SKM-1 (cell line): ENCODE measurements at regions not wholly inside any gene's neighbourhood (a gene's known extent, or its start where the extent isn't known, plus 50 kb on each side); places are given as distances from the start of the nearest gene placed in this dataset.
"Not testable (repeated sequence)": the region's sequence is repeated elsewhere in the genome, so short reads cannot be mapped to it uniquely, and the experiment has no call there.

Experiments used
- DNase-seq: peaks from one replicate; lab custom pipeline; 2025; ENCODE audit not compliant: unreplicated experiment; lab: John Stamatoyannopoulos, UW

DNA sequence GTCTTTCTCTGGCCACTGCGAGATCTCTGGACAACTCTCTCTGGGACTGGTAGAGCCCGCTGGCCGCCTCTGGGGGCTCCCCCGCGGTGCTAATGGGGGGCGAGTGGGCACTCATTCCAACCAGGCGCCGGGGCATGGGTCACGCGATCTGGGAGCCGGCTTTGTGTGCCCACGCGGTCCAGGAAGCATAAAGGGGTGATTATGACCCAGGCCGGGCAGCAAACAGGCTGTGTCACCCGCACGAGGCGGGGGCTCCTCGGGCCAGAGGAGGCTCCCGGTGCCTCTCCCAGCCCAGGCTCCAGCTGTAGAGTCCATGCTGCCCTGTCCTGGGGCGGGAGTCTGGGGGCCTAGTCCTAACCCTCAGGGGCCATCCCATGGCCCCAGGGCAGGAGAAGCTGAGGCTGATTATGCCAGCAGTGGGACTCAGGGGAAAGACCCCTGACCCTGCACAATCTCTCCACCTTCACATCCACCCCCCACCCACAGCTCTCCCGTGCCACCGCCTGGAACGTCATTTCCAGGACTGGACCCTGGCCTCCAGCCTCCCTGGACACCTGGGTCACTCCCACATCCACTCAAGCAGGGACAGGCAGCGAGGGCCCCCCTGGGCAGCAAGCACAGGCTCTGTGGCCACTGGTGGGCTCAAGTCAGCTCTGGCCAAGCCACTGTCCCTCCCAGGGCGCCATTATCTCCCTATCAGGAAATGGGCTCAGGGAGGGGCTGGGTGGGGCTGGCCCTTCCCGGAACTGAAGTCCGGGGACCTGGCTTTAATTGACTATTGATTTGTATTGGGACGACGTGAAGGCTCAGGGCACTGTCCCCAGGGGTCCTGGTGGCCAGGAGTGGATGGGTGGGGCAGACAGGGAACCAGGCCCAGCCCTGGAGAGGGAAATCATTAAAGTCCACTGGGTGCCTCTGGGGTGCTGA is 50.0 kb downstream of the PTPRS start:
- DNase-seq = no peak

DNA sequence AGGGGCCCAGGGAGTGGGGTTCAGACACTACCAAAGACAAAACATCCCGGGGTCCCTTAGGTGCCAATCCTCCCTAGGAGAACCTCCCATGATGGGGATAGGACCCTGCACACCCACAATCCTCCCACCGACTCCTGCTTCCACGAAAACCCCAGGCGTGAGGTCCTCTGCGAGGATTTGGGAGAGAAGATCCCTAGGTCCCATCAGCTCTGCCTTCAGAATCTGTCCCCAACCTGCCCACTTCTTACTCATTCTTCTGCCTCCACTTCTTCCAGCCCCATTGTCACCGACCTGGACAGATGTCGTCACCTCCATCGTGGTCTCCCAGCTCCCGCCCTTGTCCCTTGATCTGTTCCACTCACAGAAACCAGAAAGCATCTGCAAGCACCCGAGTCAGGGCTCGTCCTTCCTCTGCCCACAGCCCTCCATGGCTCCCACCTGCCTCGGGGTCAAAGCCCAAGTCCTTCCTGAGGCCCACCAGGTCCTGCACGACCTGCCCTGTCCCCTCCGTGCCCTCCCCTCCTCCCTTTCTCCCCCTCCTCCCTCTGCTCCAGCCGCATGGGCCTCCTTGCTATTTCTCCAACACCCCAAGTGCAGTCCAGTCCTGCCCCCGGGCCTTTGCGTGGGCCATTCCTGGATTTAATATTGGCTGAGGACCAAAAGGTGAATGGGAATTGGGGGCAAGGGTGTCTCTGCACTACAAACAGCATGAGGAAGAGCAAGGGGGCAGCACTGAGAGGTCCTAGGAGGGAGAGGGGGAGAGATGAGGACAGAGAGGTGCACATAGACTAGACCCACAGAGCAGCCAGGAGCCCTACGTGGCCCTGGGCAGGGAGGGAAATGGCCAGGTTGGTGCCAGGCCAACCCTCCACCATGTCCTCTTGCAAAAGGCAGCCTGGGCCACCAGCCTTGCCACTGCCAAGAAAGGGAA is 51.3 kb downstream of the PTPRS start:
- no peak for DNase-seq

DNA sequence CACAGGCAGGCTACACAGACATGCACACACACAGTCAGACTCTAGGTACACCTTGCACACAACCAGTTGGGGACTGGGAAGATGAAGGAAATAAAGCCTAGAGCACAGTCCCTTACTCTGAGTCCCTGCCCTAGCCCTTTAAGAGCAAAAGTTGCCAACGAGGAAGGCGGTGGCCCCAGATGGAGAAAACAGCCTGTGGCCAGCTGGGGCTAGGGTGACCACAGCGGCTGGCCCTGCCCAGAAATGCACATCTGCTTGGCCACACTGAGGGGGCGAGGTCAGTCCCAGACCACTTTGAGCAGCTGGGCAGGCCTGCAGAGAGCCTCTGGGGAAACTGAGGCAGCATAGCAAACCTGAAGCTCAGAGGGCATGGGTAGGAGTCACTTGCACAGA is 52.3 kb downstream of the PTPRS start:
- no peak for DNase-seq

DNA sequence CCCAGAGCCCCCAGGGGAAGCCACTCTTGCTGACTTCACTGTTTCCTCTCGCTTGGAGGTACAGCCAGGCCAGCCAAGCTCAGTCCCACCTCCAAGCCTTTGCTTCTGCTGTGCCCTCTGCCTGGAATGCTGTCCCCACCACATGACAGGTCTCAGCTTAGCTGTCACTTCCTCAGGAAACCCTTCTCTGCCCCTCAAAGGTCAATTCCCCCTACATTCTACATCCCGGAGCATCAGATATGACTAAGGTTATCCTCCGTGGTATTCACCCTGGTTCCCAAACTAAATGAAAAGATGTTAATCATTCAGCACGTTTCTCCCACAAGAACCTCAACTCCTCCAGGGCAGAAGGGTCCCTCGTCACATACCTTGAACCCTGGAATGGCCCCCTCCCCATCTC is 53.5 kb downstream of the PTPRS start:
- no peak for DNase-seq

DNA sequence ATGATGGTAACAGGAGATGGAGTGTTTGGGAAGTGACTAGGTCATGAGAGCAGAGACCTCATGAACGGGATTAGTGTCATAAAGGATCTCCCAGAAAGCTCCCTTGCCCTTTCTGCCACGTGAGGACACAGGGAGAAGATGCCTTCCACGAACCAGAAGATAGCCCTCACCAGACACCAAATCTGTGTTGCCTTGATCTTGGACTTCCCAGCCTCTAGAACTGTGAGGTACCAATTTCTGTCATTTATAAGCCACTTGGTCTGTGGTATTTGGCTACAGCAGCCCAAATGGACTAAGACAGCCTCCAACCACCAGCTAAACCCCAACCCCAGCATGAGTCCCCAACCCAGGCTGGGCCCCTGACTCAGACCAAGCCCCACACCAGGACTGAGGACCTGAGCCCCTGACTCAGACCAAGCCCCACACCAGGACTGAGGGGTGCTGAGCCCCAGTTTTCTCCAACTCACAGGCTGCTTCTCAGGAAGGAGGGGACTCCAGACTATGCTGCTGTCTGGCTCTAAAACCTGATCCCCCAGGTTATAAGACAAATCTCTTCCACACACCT is 54.1 kb downstream of the PTPRS start:
- no peak for DNase-seq

DNA sequence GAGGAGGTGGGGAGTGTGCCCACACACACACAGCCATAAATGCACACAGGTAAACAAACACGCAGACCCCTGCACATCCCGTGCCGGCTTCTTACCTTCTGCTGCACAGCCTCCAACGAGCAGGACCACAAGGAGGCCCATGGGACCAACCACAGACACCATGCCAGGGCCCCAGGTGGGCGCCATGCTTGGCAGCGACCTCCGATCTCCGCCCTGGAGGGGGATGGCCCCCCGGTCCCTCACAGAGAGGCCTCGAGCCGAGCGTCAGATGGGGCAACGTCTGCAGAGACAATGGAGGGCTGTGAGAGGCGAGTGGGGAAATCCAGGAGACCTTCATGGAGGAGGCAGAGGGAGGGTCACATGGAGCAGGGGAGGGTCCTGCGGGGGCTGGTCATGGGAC is 54.7 kb downstream of the PTPRS start:
- no peak for DNase-seq

DNA sequence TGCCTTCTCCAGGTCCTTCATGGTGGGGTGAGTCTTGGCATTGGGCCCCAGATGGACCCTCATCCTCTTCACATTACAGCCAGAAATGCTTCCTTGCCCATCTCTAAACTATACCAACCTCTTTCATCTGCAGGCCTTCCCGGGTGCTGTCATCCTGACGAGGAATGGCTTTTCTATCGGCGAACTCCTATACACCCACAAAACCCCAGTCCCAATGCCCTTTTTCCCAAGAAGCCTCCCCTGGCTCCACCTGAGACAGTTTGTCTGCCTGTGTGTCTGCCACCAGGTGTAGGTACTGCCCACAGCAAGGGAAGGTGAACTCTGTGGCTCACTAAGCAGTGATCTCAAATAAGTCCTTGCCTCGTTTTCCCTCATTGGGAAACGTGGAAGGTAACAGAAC is 55.3 kb downstream of the PTPRS start:
- DNase-seq = no peak

DNA sequence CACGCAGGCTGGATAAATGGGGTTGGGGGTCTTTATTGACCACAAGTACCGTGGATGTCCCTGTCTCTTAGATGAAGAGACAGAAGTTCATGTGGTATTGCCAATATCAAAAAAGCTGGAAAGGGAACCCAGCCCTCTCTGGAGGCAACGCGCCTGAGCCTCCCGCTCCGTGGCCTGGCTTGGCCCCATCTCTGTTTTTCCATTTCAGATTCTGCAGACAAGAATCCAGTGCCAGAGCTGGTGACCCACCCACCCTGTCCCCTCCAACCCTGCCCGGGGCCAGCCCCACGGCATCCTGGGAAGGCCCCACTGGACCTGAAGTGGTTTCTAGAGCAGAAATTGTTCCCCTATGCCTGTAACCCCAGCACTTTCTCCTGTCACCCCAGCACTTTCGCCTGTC is 57.7 kb downstream of the PTPRS start:
- DNase-seq = no peak

DNA sequence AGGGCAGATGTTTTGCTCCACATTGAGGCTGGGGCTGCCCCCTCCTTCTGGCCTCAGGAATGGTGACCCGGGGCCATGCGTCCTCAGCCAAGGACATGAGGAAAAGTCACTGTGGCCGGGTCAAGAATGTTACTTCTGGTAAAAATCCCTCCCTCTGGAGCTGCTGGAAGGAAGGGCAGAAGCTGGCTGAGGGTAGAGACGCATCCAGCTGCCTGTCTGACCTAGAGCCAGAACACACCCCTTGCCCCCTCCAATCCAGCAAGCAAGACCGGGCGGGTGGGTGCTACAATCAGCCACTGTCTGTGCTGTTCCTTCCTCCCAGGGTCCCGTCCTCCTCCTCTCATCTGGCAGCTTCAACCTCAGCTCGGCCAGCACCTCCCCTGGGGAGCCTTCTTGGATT is 59.0 kb downstream of the PTPRS start:
- DNase-seq = no peak

DNA sequence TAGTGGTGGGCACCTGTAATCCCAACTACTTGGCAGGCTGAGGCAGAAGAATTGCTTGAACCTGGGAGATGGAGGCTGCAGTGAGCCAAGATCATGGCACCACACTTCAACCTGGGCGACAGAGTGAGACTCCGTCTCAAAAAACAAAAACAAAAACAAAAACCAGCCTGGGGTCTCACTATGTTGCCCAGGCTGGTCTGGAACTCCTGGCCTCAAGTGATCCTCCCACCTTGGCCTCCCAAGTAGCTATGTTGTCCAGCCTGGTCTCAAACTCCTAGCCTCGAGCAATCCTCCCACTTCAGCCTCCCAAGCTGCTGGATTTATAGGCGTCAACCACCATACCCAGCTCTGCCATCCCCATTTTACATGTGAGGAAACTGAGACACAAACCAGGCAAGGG is 64.9 kb downstream of the PTPRS start:
- DNase-seq = not testable (repeated sequence)

DNA sequence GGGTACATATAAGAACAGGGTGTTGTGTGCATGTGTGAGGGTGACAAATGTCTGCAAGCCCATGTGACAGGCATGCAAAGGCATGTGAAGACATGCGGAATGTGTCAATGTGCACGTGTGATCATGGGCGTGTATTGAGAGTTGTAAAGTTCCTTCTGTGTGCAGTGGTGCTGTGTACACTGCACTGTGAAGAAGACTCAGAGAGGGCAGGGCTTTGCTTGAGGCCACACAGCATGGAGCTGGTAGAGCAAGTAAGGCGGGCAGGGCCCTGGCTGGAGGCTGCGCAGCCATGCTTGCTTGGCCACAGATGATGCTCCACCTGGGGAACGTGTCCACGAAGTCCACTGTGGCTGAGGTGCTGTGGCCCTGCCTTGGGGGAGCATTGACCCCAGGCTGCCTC is 66.8 kb downstream of the PTPRS start:
- DNase-seq = no peak

DNA sequence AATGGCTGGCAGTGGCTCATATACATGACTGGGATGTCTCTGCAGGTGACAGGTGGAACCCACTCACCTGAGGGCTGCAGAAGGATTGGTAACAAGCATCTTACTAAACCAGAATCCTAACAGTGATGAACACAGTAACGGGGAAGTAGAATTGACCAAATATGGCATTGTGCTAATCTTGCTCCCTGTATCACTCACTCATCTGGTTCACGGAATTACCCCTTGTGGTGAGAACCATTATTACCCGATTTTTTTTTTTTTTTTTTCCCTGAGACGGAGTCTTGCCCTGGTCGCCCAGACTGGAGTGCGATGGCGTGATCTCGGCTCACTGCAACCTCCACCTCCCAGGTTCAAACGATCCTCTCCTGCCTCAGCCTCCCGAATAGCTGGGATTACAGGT is 69.5 kb downstream of the PTPRS start:
- no peak for DNase-seq

DNA sequence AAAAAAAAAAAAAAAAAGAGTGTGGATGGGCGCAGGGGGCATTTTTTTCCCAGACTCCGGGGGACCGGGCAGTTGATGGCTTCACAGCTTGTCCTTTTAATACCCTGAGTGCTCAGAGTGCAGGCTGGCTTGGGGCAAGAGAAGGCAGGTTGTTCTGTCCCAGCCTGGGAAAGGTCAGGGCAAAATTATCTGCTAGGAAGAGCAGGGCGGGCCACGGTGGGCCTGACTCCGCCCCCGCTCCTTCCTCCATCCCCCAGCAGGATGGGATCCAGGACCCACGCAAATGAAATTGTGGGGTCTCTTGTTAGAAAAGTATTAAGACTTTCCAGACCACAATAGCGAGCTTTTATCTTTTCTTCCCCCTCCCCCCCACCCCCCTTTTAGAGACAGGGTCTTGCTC is 70.7 kb downstream of the PTPRS start:
- no peak for DNase-seq

DNA sequence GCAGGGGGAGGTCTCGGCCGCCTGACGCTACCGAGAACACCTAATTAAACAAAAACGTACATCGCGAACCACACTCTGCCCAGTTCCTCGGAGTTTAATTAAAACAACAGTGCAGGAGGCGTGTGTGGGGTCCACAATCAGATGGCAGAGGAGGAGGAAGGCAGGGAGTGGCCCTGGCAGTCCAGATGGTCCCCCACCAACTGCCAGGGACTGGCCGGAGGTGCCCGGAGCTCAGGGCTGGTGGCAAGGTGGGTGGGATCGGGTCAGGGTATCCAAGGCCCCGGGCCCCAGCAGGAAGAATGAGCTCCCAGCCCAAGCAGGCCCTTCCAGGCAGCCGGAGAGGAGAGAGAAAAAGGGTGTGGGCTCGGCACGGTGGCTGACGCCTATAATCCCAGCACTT is 71.3 kb downstream of the PTPRS start:
- no peak for DNase-seq

DNA sequence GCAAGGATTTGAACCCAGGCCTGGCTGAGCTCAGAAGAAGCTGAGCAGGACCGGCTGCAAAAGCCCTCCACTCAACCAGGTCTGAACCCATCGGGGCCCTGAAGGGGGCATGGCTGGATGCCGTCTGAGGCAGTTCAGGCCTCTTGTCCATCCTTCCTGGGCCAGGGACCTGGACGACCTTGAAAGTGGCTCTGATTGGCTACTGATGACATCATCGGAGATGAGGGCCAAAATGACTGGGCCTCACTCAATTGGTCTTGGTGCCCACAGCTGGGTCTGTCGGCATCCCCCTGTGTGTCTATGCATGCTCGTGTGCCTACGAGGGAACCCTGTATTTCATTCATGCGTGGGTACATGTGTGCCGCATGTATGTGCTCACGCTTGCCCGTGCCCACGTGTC is 71.8 kb downstream of the PTPRS start:
- DNase-seq = no peak

DNA sequence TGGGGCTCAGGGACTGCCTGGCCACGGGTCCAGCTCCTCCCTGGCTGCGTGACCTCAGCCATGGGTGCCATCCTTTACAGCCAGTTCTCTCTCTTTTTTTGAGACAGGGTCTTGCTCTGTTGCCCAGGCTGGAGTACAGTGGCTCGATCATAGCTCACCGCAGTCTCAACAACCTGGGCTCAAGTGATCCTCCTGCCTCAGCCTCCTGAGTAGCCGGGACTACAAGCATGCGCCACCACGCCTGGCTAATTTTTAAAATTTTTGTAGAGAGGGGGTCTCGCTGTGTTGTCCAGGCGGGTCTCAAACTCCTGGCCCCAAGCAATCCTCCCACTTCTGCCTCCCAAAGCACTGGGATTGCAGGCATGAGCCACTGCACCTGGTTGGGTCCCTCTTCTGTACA is 75.4 kb downstream of the PTPRS start:
- DNase-seq = no peak

DNA sequence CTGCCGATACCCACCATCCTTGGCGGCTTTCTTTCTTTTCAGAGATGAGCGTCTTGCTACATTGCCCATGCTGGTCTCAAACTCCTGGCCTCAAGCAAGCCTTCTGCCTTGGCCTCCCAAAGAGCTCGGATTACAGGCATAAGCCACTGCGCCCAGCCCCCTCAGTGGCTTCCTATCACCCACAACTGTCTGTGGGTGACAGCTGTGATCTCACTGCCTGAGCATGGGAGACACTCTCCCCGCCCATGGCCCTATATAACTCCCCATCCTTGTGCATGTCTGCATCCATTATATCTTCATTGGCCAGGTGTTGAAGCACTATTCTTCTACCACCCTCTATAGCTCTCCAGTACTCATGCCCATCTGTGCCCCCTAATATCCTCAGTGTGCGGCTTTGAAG is 76.2 kb downstream of the PTPRS start:
- DNase-seq = no peak

DNA sequence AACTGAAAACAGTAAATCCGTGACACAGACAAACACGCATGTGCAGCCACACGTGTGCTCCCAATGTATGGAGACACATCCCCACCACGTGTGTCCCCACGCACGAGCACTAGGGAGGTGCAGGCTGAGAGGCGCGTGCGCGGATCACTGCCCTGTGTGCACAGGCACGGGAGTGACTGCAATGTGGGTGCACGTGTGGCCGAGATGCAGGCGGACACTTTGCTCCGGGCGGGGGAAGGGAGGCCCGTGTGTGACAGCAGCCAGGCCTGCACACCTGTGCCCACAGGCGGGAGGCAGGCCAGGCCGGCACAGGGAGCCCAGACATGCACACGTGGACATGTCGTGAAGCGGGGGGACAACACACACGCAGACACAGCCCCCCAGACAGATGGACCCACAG is 77.0 kb downstream of the PTPRS start:
- no peak for DNase-seq

DNA sequence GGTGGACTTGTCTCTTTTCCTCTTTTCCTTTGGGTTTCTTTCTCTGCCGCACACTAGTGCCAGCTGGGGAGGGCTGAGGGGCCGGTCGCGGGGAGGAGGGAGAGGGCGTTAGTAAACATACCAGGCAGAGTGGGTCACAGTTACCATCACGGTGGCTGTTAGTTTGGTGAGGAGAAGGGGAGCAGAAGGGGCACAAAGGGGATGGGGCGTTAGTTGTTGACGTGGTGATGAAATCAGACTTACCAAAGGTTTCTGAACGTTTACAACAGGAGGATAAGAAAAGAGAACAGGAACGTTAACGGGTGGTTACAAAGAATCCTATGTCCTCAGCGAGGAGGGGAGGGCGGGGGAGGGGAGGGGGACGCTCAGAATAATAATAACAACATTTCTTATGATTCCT is 77.9 kb downstream of the PTPRS start:
- no peak for DNase-seq

DNA sequence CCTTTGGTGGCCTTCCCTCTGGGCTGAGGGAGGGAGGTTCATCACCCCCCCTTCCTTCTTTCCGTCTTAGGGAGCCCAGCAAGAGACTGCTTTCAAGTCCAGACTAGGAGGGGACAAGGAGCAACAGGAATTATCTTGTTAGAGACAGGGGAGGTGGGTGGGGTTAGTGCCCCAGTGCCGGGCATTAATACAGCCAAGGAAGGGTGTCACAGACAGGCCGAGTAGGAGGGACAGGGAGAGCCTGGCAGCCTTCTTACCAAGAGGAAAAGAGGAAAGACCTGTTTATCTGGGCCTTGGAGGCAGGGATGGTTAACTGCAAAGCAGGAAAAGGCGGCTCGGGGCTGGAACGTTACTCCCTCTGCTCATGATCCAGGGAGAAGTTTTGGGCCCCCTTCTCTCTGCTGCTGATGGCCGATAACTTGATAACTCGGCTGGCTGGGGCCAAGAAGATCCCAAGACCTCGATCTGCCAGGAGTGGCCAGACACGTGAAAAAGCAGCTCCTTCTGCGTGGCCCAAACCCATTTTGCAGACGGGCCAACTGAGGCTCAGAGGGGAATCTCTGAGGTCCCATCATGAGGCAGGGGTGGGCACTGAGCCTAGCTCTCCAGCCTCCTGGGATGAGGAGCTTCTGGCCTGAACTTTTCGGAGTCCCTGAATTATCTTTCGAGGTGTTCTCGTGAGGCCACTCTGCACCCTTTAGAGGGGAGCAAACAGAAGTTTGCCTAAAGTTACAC is 79.3 kb downstream of the PTPRS start:
- no peak for DNase-seq

DNA sequence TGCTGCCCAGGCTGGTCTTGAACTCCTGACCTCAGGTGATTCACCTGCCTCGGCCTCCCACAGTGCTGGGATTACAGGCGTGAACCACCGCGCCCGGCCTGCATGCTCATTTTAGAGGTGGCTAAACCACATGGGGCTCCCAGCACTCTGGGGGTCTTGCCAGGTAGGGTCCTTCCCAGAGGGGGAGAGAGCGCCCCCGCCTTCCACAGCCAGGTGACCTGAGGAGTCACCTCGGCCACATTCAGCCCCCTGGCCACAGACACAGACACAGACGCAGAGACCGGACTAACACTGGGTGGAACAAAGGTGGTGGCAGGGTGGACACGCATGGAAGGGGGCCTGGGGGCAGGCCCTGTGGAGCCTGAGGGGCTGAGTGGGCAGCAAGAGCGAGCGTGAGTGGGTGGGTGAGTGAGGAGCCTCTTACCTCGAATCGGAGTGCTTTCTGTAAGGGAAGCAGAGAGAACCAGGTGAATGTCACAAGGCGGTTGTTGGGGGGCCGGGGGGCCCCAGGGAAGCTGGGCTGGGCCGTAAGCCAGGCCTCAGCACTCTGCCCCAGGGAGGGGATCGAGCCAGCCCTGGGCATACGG is 80.1 kb downstream of the PTPRS start:
- DNase-seq = no peak
